Lower leg skin (tissue), 3 donors: ENCODE measurements at regions not wholly inside any gene's neighbourhood (a gene's known extent, or its start where the extent isn't known, plus 50 kb on each side); places are given as distances from the start of the nearest gene placed in this dataset.

Experiments
- POLR2A ChIP-seq, 2 donors: fragments of 450-650 bp; IDR thresholded peaks; one replicate each; pipeline ENCODE4 v1.6.1; 2016 to 2017; ENCODE audit warnings: antibody characterized with exemption in 2 of 2, mild to moderate bottlenecking in 1 of 2, moderate library complexity in 1 of 2
- TF ChIP-seq, protein P1 (sequence below), 3 donors: fragments of 450-650 bp; IDR thresholded peaks; one replicate each; pipeline ENCODE4 v1.5.1; 2016; ENCODE audit warnings: antibody characterized with exemption in 3 of 3, mild to moderate bottlenecking in 3 of 3, moderate library complexity in 2 of 3

DNA sequence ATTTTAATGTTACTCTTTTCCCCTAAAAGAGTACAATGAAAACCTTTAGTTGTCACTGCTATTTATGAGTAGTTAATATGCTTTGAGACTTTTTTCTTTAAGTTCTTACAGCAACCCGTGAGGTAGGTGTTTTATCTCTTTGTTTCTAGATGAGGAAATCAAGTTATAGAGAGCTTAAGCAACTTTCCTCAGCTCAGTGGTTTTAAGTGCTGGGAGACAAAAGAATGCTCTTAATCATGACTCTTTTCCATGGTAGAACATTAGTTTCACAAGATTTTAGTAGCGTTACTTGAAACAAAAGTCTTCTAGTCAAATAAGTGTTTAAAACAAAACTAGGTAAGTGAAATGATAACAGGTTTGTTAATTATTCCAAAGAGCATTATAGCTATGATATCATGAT is 354.7 kb upstream of the PITX2 start:
- no peak for TF ChIP-seq POLR2A (IDR thresholded peaks at IDR 0.05)
- TF ChIP-seq, protein P1, sequence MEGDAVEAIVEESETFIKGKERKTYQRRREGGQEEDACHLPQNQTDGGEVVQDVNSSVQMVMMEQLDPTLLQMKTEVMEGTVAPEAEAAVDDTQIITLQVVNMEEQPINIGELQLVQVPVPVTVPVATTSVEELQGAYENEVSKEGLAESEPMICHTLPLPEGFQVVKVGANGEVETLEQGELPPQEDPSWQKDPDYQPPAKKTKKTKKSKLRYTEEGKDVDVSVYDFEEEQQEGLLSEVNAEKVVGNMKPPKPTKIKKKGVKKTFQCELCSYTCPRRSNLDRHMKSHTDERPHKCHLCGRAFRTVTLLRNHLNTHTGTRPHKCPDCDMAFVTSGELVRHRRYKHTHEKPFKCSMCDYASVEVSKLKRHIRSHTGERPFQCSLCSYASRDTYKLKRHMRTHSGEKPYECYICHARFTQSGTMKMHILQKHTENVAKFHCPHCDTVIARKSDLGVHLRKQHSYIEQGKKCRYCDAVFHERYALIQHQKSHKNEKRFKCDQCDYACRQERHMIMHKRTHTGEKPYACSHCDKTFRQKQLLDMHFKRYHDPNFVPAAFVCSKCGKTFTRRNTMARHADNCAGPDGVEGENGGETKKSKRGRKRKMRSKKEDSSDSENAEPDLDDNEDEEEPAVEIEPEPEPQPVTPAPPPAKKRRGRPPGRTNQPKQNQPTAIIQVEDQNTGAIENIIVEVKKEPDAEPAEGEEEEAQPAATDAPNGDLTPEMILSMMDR (IDR thresholded peaks at IDR 0.05), result no peak
